HG03354 (cell line): ENCODE measurements at regions not wholly inside any gene's neighbourhood (a gene's known extent, or its start where the extent isn't known, plus 50 kb on each side); places are given as distances from the start of the nearest gene placed in this dataset.
"Not testable (repeated sequence)": the region's sequence is repeated elsewhere in the genome, so short reads cannot be mapped to it uniquely, and the experiment has no call there.

Source experiments
- ATAC-seq: cut with Tn5 transposase; IDR thresholded peaks from one replicate; pipeline ENCODE4 v1.9.1; 2021; ENCODE audit warnings: mild to moderate bottlenecking; ENCODE audit not compliant: unreplicated experiment, poor library complexity, severe bottlenecking

- ATAC-seq = not testable (repeated sequence)
Observed at GRCh38 chr21:36621794-36622193, 77.1 kb upstream of the SIM2 start.

GRCh38 chr21:36624105-36624504 lies 74.8 kb upstream of the SIM2 start:
- no peak for ATAC-seq

GRCh38 chr21:36626791-36627190 lies 72.1 kb upstream of the SIM2 start:
- no peak for ATAC-seq

- ATAC-seq = no peak
Observed at GRCh38 chr21:36627242-36627641, 71.7 kb upstream of the SIM2 start.

- no peak for ATAC-seq
Observed at GRCh38 chr21:36628106-36628505, 70.8 kb upstream of the SIM2 start.

- no peak for ATAC-seq
Observed at GRCh38 chr21:36628761-36629460, 70.0 kb upstream of the SIM2 start.

- ATAC-seq = no peak
Observed at GRCh38 chr21:36630485-36631206, 68.3 kb upstream of the SIM2 start.

GRCh38 chr21:36636016-36636415 lies 62.9 kb upstream of the SIM2 start:
- ATAC-seq = no peak

GRCh38 chr21:36636439-36636838 lies 62.5 kb upstream of the SIM2 start:
- no peak for ATAC-seq

- ATAC-seq = no peak
Observed at GRCh38 chr21:36639769-36640168, 59.1 kb upstream of the SIM2 start.

GRCh38 chr21:36640174-36640720 lies 58.7 kb upstream of the SIM2 start:
- ATAC-seq = no peak

GRCh38 chr21:36640721-36641244 lies 58.1 kb upstream of the SIM2 start:
- ATAC-seq = no peak

GRCh38 chr21:36641346-36641745 lies 57.6 kb upstream of the SIM2 start:
- no peak for ATAC-seq

- no peak for ATAC-seq
Observed at GRCh38 chr21:36641886-36642285, 57.0 kb upstream of the SIM2 start.

- ATAC-seq = no peak
Observed at GRCh38 chr21:36642777-36643176, 56.1 kb upstream of the SIM2 start.

- ATAC-seq = no peak
Observed at GRCh38 chr21:36643374-36644250, 55.3 kb upstream of the SIM2 start.

GRCh38 chr21:36646011-36646410 lies 52.9 kb upstream of the SIM2 start:
- ATAC-seq = no peak

- no peak for ATAC-seq
Observed at GRCh38 chr21:36646645-36647044, 52.3 kb upstream of the SIM2 start.

GRCh38 chr21:36647279-36648093 lies 51.4 kb upstream of the SIM2 start:
- ATAC-seq = no peak
